Mesenchymal stem cell (in vitro differentiated cells and primary cell): ENCODE measurements at regions not wholly inside any gene's neighbourhood (a gene's known extent, or its start where the extent isn't known, plus 50 kb on each side); places are given as distances from the start of the nearest gene placed in this dataset.

Source experiments
- DNase-seq: peaks from one replicate; pipeline ENCODE4 v3.0.0-alpha.2; 2013
- H2AFZ ChIP-seq: one replicate; pipeline ENCODE4 v1.6.1; 2013; ENCODE audit warnings: low read depth, mild to moderate bottlenecking, control low read depth, inconsistent platforms, low read length, moderate library complexity
- H2AK5ac ChIP-seq: 2 replicates; pipeline ENCODE4 v1.6.1; 2013; ENCODE audit warnings: low read length, moderate library complexity, mild to moderate bottlenecking, inconsistent platforms; ENCODE audit not compliant: severe bottlenecking
- H2BK120ac ChIP-seq: one replicate; pipeline ENCODE4 v1.6.1; 2013; ENCODE audit warnings: low read depth, mild to moderate bottlenecking, inconsistent platforms, low read length, moderate library complexity
- H2BK12ac ChIP-seq, 2 experiments: one replicate each; pipeline ENCODE4 v1.6.1; 2013; ENCODE audit warnings: inconsistent platforms in 2 of 2, low read length in 2 of 2, mild to moderate bottlenecking in 2 of 2, moderate library complexity in 2 of 2, control low read depth in 1 of 2
- H2BK15ac ChIP-seq: one replicate; pipeline ENCODE4 v1.6.1; 2013; ENCODE audit warnings: mild to moderate bottlenecking, low read depth, inconsistent platforms; ENCODE audit not compliant: poor library complexity, severe bottlenecking
- H2BK5ac ChIP-seq: 2 replicates; pipeline ENCODE4 v1.6.1; 2013; ENCODE audit warnings: low read depth, mild to moderate bottlenecking, low read length, control low read depth, inconsistent platforms; ENCODE audit not compliant: poor library complexity, severe bottlenecking
- H3K14ac ChIP-seq, 2 experiments: one replicate each; pipeline ENCODE4 v1.6.1; 2013; ENCODE audit warnings: inconsistent platforms in 2 of 2, low read length in 2 of 2, control low read depth in 1 of 2, mild to moderate bottlenecking in 1 of 2, moderate library complexity in 1 of 2
- H3K18ac ChIP-seq, 2 experiments: one replicate each; pipeline ENCODE4 v1.6.1; 2013; ENCODE audit warnings: inconsistent platforms in 2 of 2, low read length in 2 of 2, control low read depth in 1 of 2, low read depth in 1 of 2, mild to moderate bottlenecking in 1 of 2
- H3K23ac ChIP-seq, 2 experiments: one replicate each; pipeline ENCODE4 v1.6.1; 2013; ENCODE audit warnings: inconsistent platforms in 2 of 2, low read length in 2 of 2, mild to moderate bottlenecking in 2 of 2, moderate library complexity in 2 of 2, control low read depth in 1 of 2
- H3K27ac ChIP-seq: 2 replicates; pipeline ENCODE4 v1.5.1; 2013; ENCODE audit warnings: mild to moderate bottlenecking, moderate library complexity, low read length, control low read depth, inconsistent platforms; ENCODE audit not compliant: poor library complexity, severe bottlenecking
- H3K27me3 ChIP-seq, 2 experiments: 2 replicates each; pipeline versions ENCODE4 v1.6.1 to v1.7.0; 2013; ENCODE audit warnings: low read length in 2 of 2, mild to moderate bottlenecking in 2 of 2, moderate library complexity in 2 of 2, control low read depth in 1 of 2, inconsistent platforms in 1 of 2; ENCODE audit not compliant: control insufficient read depth in 1 of 2, insufficient read depth in 1 of 2
- H3K36me3 ChIP-seq, 2 experiments: 2 replicates each; pipeline versions ENCODE4 v1.6.1 to v1.7.0; 2013; ENCODE audit warnings: low read length in 2 of 2, control low read depth in 1 of 2, inconsistent platforms in 1 of 2, low read depth in 1 of 2, mild to moderate bottlenecking in 1 of 2; ENCODE audit not compliant: insufficient read depth in 2 of 2, control insufficient read depth in 1 of 2
- H3K4ac ChIP-seq, 2 experiments: one replicate each; pipeline ENCODE4 v1.6.1; 2013; ENCODE audit warnings: inconsistent platforms in 2 of 2, low read length in 2 of 2, mild to moderate bottlenecking in 2 of 2, moderate library complexity in 2 of 2, control low read depth in 1 of 2, low read depth in 1 of 2
- H3K4me1 ChIP-seq: 2 replicates; pipeline ENCODE4 v1.6.1; 2013; ENCODE audit warnings: low read depth, low read length, control low read depth; ENCODE audit not compliant: control insufficient read depth, insufficient read depth
- H3K4me2 ChIP-seq: 2 replicates; pipeline ENCODE4 v1.6.1; 2013; ENCODE audit warnings: low read length, mild to moderate bottlenecking, inconsistent platforms; ENCODE audit not compliant: poor library complexity, severe bottlenecking
- H3K4me3 ChIP-seq, 2 experiments: 2 replicates each; pipeline versions ENCODE4 v1.5.1 to v1.7.0; 2013; ENCODE audit warnings: low read length in 2 of 2, mild to moderate bottlenecking in 2 of 2, control low read depth in 1 of 2, low read depth in 1 of 2; ENCODE audit not compliant: insufficient read depth in 1 of 2
- H3K79me1 ChIP-seq: replicated peaks from 2 replicates; pipeline ENCODE4 v1.6.1; 2013; ENCODE audit warnings: mild to moderate bottlenecking, control low read depth, low read length, inconsistent platforms; ENCODE audit not compliant: poor library complexity, severe bottlenecking
- H3K9ac ChIP-seq: 2 replicates; pipeline ENCODE4 v1.7.0; 2013; ENCODE audit warnings: mild to moderate bottlenecking, low read length, moderate library complexity
- H3K9me3 ChIP-seq: 2 replicates; pipeline ENCODE4 v1.7.0; 2013; ENCODE audit warnings: mild to moderate bottlenecking, low read length; ENCODE audit not compliant: control insufficient read depth
- H4K8ac ChIP-seq: one replicate; pipeline ENCODE4 v1.6.1; 2013; ENCODE audit warnings: inconsistent platforms, mild to moderate bottlenecking, low read length, moderate library complexity
- H4K91ac ChIP-seq: one replicate; pipeline ENCODE4 v1.6.1; 2013; ENCODE audit warnings: mild to moderate bottlenecking, low read length, inconsistent platforms
- WGBS: methylation state at CpG from one replicate; pipeline ENCODE4 v1.1.7; 2013; ENCODE audit warnings: mixed read lengths; 5-methylcytosine and 5-hydroxymethylcytosine counted together

DNA sequence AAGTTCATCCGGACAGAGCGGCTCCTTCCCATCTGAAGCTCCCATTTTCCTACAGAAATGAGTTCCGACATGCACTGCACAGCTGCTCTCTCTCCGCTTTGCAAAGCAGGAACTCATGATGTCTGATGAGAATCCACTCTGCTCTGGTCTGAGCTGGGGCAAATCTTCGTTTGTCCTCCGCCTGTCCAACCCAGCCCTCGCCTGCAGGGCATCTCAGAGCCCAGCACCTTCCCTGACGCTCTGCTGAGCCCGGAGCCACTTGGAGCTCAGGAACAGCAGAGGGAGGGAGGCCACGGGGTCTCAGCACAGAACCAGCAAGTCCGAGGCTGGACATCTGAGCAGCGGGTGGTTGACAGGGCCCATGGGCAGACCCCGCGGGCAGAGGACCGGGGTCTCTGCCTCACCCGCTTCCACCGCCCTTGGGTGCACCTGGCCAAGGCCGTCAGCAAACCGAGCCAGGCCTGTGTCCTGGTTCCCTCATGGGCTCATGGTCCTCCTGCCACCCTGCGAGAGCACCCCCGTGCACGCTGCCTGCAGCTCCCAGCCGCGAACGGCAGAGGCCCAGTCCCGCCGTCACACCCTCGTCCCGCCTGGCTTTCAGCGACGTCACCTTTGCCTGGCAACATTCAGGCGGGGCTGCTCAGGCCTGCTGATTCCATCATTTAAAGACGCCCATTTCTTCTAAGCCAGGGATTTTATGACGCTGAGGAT lies 78.5 kb upstream of the BHLHE23 start:
- no peak overlapping the region for H2BK12ac ChIP-seq
- no peak overlapping the region for H3K4ac ChIP-seq
- H2AK5ac ChIP-seq: no peak overlapping the region
- no peak overlapping the region for H4K91ac ChIP-seq
- no peaks in the 10 kb centered on the region for H3K4me1 ChIP-seq
- H3K36me3 ChIP-seq: no peaks in the 10 kb centered on the region
- peak overlapping the region in 1 of 2 experiments; percentile 18 for H3K4me3 ChIP-seq
- no peak overlapping the region for H3K4me2 ChIP-seq
- H3K27ac ChIP-seq: no peak overlapping the region
- H2BK15ac ChIP-seq: no peak overlapping the region
- no peak for DNase-seq
- no peak overlapping the region for H2AFZ ChIP-seq
- H2BK120ac ChIP-seq: no peak overlapping the region
- H3K9me3 ChIP-seq: peaks cover 2% of the 10 kb centered on the region
- H3K79me1 ChIP-seq: no peaks in the 10 kb centered on the region
- 81% methylated on average over 33 of the region's 34 CpGs for WGBS
- no peak overlapping the region for H3K9ac ChIP-seq
- no peak overlapping the region for H4K8ac ChIP-seq
- no peak overlapping the region for H3K23ac ChIP-seq
- peaks cover 52 to 66% of the 10 kb centered on the region in 2 experiments for H3K27me3 ChIP-seq
- no peak overlapping the region for H3K14ac ChIP-seq
- no peak overlapping the region for H3K18ac ChIP-seq
- H2BK5ac ChIP-seq: no peak overlapping the region

DNA sequence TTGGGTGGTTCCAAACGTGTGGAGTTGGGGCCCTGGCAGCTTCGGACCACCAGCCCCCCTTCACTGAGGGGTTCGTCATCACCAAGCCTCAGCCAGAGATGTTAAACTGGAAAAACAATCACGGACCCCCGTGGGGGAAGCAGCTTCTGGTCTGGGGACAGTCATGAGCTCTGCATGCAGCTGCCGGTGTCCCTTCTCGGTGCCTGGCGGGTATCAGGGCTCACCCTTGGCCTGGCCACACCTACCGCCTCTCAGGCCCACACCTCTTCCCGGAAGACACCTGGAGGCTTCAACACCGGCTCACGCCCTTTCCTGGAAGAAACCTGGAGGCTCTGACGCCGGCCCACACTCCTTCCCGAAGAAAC lies 77.8 kb upstream of the BHLHE23 start:
- H3K9ac ChIP-seq: no peak overlapping the region
- no peak overlapping the region for H2BK5ac ChIP-seq
- H2AFZ ChIP-seq: no peak overlapping the region
- H3K4ac ChIP-seq: no peak overlapping the region
- no peak overlapping the region for H3K27ac ChIP-seq
- H4K91ac ChIP-seq: no peak overlapping the region
- H3K36me3 ChIP-seq: no peaks in the 10 kb centered on the region
- H3K9me3 ChIP-seq: peaks cover 2% of the 10 kb centered on the region
- no peak overlapping the region for H2BK15ac ChIP-seq
- peaks cover 47 to 62% of the 10 kb centered on the region in 2 experiments for H3K27me3 ChIP-seq
- no peak overlapping the region for H3K18ac ChIP-seq
- no peak for DNase-seq
- H3K23ac ChIP-seq: no peak overlapping the region
- no peak overlapping the region for H4K8ac ChIP-seq
- H2BK12ac ChIP-seq: no peak overlapping the region
- H3K4me3 ChIP-seq: no peak overlapping the region
- H3K79me1 ChIP-seq: no peaks in the 10 kb centered on the region
- H2BK120ac ChIP-seq: no peak overlapping the region
- H3K4me2 ChIP-seq: no peak overlapping the region
- no peak overlapping the region for H2AK5ac ChIP-seq
- H3K14ac ChIP-seq: no peak overlapping the region
- no peaks in the 10 kb centered on the region for H3K4me1 ChIP-seq
- WGBS: 75% methylated on average over 15 of the region's 15 CpGs

DNA sequence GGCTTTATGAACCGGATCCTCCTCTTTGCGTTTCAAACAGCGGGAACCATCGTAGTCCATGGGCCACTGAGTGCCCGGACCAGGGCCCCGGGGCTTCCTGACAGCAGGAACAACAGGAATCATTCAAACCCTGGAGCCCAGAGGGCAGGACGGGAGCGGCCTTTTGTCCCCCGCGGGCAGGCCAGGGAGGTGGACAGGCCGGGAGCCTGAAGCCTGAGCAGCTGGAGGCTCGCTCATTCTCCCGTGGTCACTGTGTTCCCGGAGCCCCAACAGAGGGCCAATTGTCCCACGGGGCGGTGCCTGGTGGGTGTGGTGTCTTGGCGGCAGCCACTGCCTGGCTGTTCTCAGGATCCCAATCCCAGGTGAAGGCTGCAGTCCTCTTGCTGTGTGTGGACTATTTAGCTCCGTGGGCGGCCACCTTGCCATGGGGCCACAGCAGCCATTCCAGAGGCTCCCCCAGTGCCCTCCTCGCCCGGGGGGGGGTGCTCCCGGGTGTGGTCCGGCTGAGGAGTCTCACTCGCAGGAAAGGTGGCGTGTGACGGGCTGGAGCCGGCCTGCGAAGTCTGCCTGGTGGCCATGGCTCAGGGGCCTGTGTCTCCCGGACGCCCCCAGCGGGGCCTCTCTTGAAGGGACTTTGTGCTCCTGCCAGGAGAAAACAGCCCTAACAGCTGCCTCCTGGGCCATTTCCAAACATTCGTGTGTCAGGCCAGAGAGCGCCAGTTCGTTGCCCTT lies 77.2 kb upstream of the BHLHE23 start:
- H4K91ac ChIP-seq: no peak overlapping the region
- H2BK120ac ChIP-seq: no peak overlapping the region
- H3K27me3 ChIP-seq: peaks cover 44 to 59% of the 10 kb centered on the region in 2 experiments
- H3K27ac ChIP-seq: no peak overlapping the region
- H2BK12ac ChIP-seq: no peak overlapping the region
- no peak overlapping the region for H2AFZ ChIP-seq
- H2BK5ac ChIP-seq: no peak overlapping the region
- H3K9me3 ChIP-seq: peaks cover 7% of the 10 kb centered on the region
- no peak overlapping the region for H4K8ac ChIP-seq
- no peak overlapping the region for H2AK5ac ChIP-seq
- WGBS: 81% methylated on average over 34 of the region's 34 CpGs
- H3K23ac ChIP-seq: no peak overlapping the region
- no peak overlapping the region for H3K18ac ChIP-seq
- no peak for DNase-seq
- H3K4me3 ChIP-seq: no peak overlapping the region
- no peak overlapping the region for H3K9ac ChIP-seq
- no peak overlapping the region for H3K14ac ChIP-seq
- no peak overlapping the region for H2BK15ac ChIP-seq
- H3K79me1 ChIP-seq: no peaks in the 10 kb centered on the region
- no peaks in the 10 kb centered on the region for H3K36me3 ChIP-seq
- H3K4me1 ChIP-seq: no peaks in the 10 kb centered on the region
- H3K4ac ChIP-seq: no peak overlapping the region
- no peak overlapping the region for H3K4me2 ChIP-seq

DNA sequence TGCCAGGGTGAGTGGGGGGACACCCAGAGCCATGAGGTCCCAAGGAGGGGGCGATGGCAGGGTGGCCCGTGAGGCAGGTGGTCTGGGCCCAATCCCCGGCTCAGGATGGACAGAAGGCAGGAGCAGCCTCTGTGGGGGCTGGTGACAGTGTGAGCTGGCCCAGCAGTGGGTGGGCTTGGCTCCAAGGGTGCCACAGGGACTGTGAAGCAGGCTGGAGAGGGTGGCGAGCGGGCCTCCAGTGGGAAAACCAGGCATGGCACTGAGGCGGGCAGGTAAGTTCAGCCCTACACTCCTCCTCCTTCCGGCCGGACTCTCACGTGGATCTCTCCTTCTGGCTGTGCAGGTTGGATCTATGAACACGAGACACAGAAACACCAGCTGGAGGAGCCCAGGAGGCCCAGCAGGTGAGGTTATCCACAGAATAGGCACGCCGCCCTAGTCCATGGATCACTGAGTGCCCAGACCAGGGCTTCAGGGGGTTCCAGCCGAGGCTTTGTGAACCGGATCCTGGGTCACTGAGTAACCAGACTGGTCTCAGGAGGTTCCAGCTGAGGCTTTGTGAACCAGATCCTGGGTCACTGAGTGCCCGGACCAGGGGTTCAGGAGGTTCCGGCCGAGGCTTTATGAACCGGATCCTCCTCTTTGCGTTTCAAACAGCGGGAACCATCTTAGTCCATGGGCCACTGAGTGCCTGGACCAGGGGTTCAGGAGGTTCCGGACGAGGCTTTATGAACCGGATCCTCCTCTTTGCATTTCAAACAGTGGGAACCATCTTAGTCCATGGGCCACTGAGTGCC lies 76.4 kb upstream of the BHLHE23 start:
- Histone ChIP-seq H2BK120ac (no peak overlapping the region), H3K14ac (no peak overlapping the region), H3K18ac (no peak overlapping the region), H2BK15ac (no peak overlapping the region), H3K9me3 (peaks cover 15% of the 10 kb centered on the region), H3K23ac (no peak overlapping the region), H3K9ac (no peak overlapping the region), H4K91ac (no peak overlapping the region), H3K27ac (no peak overlapping the region), H2BK12ac (no peak overlapping the region), H3K4me2 (no peak overlapping the region), H3K4ac (no peak overlapping the region), H4K8ac (no peak overlapping the region), H3K27me3 (peaks cover 41 to 51% of the 10 kb centered on the region in 2 experiments), H3K4me1 (no peaks in the 10 kb centered on the region), H2AK5ac (no peak overlapping the region), H3K36me3 (no peaks in the 10 kb centered on the region), H3K4me3 (no peak overlapping the region), H3K79me1 (no peaks in the 10 kb centered on the region), H2AFZ (no peak overlapping the region), H2BK5ac (no peak overlapping the region)
- WGBS: 86% methylated on average over 23 of the region's 23 CpGs
- no peak for DNase-seq
